T-helper 17 cell (primary cell): ENCODE measurements at regions not wholly inside any gene's neighbourhood (a gene's known extent, or its start where the extent isn't known, plus 50 kb on each side); places are given as distances from the start of the nearest gene placed in this dataset.

Experiments used
- ATAC-seq: fragments of 150-1000 bp; cut with Tn5 transposase; 2 replicates; pipeline ENCODE4 v1.10.0; 2021; ENCODE audit warnings: mild to moderate bottlenecking, moderate library complexity
- DNase-seq, 3 donors: peaks; one replicate each; pipeline versions ENCODE4 v3.0.0 to v3.0.0-alpha.2; 2020 to 2021
- H3K9me3 ChIP-seq: one replicate; pipeline ENCODE4 v1.7.0; 2013; ENCODE audit warnings: low read length, mild to moderate bottlenecking; ENCODE audit not compliant: control insufficient read depth, poor library complexity, severe bottlenecking
- H3K27ac Mint-ChIP-seq: one replicate; pipeline ENCODE4 v1.8.0; 2022; ENCODE audit warnings: mild to moderate bottlenecking, moderate library complexity, mixed read lengths
- H3K27me3 Mint-ChIP-seq: one replicate; pipeline ENCODE4 v1.8.0; 2022; ENCODE audit warnings: mixed read lengths
- H3K36me3 Mint-ChIP-seq: one replicate; pipeline ENCODE4 v1.8.0; 2022; ENCODE audit warnings: low read depth, mixed read lengths
- H3K4me1 Mint-ChIP-seq: one replicate; pipeline ENCODE4 v1.8.0; 2022; ENCODE audit warnings: mild to moderate bottlenecking, mixed read lengths
- H3K4me3 Mint-ChIP-seq: one replicate; pipeline ENCODE4 v1.8.0; 2022; ENCODE audit warnings: mild to moderate bottlenecking, moderate library complexity, mixed read lengths

DNA sequence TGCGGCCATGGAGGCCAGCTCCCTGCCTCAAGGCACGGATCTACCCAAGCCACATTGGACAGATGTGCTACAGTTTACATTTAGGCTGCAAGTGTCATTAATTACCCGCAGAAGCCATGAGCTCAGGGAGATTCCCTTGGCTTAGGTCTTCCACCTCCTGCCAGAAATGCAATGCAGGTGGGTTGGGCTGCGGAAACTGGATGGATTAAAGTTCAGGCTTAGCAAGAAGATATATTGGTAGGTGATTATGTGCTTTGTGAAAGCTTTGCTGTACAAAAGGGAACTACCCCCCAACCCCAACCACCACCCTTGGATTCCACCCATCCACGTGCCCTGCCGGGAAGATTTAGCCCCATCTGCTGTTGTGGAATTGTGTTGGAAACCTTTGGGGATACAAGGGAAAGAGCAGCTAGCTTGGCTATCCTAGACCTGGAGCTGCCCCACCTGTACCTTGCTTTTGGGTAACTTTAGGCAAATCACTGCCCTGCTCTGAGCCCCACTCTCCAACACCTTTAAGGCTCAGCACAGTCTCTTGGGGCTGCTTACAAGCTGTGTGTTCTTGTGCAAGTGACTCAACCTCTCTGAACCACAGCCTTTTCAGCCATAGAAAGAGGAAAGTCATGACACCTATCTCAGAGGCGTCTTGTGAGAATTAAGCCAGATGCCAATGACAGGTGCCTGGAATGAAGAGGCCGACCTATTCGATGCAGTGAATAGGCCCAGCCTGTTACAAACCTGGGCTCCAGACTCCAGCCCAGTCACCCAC is 141.6 kb upstream of the GLI2 start:
- Mint-ChIP-seq H3K4me3 (no peak overlapping the region), H3K4me1 (peaks cover 2% of the 10 kb centered on the region), H3K27ac (no peak overlapping the region), H3K36me3 (no peaks in the 10 kb centered on the region), H3K27me3 (peaks cover 50% of the 10 kb centered on the region)
- no peak for DNase-seq
- ATAC-seq: no peak
- no peaks in the 10 kb centered on the region for H3K9me3 ChIP-seq

DNA sequence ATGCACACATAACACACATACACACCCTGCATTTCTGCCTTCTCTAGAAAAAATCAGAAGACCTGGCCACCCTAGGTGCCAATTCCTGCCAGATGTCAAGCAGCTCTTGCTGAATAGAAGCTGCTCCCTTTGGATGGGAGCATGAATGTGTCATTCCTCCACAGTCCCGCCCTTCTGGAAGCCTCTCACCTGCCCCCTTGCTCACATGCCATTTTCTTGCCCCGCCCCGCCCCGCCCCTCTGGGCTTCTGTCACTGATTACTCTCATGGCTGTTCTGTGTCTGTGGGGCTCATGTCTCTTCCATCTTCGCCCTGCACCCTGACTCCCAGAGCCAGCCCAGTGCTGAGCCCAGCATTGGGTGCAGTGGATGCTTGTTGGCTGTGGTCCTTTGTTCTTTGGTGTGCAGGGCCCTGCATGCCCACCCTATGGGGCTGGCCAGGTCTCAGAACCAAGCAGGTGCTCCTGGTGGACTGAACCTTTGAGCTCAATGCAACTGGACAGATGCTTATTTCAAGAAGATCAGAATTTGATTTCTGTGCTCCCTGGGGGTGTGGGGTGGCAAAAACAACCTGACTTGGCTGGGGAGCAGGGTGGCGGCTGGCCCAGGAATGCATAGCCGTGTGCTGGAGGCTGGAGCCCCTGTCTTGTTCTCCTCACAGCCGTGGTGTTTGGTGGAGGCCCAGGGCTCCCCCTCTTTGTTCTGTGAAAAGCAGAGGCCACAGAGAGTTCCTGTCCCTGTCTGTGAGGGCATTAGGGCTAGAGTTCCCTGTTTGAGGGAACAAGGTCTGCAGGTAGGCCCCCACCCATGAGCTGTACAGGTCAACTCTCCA is 140.6 kb upstream of the GLI2 start:
- no peaks in the 10 kb centered on the region for H3K9me3 ChIP-seq
- Mint-ChIP-seq H3K4me3 (no peak overlapping the region), H3K27ac (no peak overlapping the region), H3K36me3 (no peaks in the 10 kb centered on the region), H3K4me1 (peaks cover 2% of the 10 kb centered on the region), H3K27me3 (peaks cover 41% of the 10 kb centered on the region)
- DNase-seq (no peak), ATAC-seq (no peak)

DNA sequence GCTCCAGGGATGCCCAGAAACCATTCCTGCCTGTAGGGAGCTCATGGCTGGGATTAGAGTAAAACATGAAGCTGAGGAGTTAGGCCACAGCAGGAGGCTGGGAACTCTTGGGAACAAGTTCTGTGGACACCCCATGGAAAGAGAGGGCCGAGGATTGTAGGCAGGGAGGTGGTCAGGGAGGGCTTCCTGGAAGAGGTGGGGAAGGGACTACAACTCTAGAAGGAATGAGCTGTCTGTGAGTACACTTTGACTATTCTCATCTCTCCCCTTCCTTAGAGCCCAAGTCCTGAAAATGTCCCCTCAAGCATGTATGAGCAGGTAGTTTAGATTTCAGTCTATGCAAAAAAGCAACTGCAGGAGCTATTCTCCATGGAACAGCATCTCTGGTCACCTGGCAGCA is 139.9 kb upstream of the GLI2 start:
- H3K36me3 Mint-ChIP-seq: no peaks in the 10 kb centered on the region
- H3K9me3 ChIP-seq: no peaks in the 10 kb centered on the region
- DNase-seq (no peak), ATAC-seq (no peak)
- H3K27ac Mint-ChIP-seq: no peak overlapping the region
- H3K4me1 Mint-ChIP-seq: peaks cover 2% of the 10 kb centered on the region
- no peak overlapping the region for H3K4me3 Mint-ChIP-seq
- H3K27me3 Mint-ChIP-seq: peaks cover 34% of the 10 kb centered on the region

GRCh38 chr2:120596191-120596811 is 139.4 kb upstream of the GLI2 start:
- Mint-ChIP-seq H3K36me3 (no peaks in the 10 kb centered on the region), H3K27ac (no peak overlapping the region), H3K4me1 (peaks cover 2% of the 10 kb centered on the region), H3K27me3 (peaks cover 32% of the 10 kb centered on the region), H3K4me3 (no peak overlapping the region)
- DNase-seq (no peak), ATAC-seq (no peak)
- H3K9me3 ChIP-seq: no peaks in the 10 kb centered on the region

GRCh38 chr2:120596990-120597594 is 138.6 kb upstream of the GLI2 start:
- H3K4me3 Mint-ChIP-seq: no peak overlapping the region
- no peak overlapping the region for H3K27ac Mint-ChIP-seq
- no peaks in the 10 kb centered on the region for H3K9me3 ChIP-seq
- no peaks in the 10 kb centered on the region for H3K36me3 Mint-ChIP-seq
- peaks cover 24% of the 10 kb centered on the region for H3K27me3 Mint-ChIP-seq
- peaks cover 2% of the 10 kb centered on the region for H3K4me1 Mint-ChIP-seq
- DNase-seq: no peak
- ATAC-seq: no peak

DNA sequence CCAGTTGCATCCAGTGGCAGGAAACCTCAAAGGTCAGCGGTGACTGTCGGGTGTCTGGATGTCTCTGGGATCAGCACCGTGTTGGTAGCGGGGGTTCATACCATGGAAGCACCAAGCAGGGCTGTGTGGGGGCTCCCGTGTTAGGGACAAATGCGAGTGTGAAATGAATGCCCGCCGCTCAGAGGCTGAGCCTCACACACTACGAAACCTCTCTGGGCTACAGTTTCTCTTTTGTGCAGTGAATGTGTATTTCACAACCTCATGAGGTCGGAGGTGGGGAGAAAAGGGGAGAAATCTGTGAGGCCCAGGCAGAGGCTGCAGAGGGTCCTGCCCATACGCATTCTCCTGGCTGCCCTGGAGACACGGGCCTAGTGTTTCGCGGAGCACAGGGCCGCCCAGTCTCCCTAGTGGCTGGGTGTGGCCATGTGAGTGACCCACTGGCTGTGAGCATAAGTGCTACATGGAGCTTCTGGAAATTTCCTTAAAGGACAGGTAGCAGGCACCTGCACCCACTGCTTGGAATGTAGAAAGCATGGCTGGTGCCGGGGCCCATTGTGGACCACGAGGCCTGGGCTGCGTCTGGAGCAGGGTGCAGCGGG is 138.0 kb upstream of the GLI2 start:
- H3K9me3 ChIP-seq: no peaks in the 10 kb centered on the region
- Mint-ChIP-seq H3K27me3 (peaks cover 27% of the 10 kb centered on the region), H3K4me1 (peaks cover 2% of the 10 kb centered on the region), H3K4me3 (no peak overlapping the region), H3K36me3 (no peaks in the 10 kb centered on the region), H3K27ac (no peak overlapping the region)
- ATAC-seq: no peak
- DNase-seq: no peak

- no peaks in the 10 kb centered on the region for H3K36me3 Mint-ChIP-seq
- H3K27me3 Mint-ChIP-seq: peaks cover 22% of the 10 kb centered on the region
Observed at GRCh38 chr2:120598416-120598815, 137.3 kb upstream of the GLI2 start.

DNA sequence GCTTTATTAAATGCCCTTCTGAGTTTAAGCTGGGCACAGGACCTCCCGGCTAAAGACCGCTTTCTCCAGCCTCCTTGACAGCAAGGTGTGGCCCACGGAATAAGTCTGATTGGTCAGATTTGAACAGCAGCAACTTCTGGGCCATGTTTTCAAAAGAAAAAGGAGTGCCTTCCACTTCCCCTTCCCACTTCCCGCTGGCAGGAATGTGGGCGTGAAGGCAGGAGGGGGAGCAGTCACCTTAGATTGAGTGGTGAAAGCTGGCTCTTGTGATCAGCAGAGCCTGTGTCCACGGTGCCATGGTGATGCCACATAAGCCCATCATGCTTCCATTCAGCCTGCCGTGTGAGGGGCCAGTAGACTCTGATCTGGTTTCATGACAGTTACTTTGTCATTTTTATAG is 136.6 kb upstream of the GLI2 start:
- Mint-ChIP-seq H3K36me3 (no peaks in the 10 kb centered on the region), H3K4me3 (no peak overlapping the region), H3K27me3 (peaks cover 26% of the 10 kb centered on the region), H3K4me1 (peaks cover 2% of the 10 kb centered on the region), H3K27ac (no peak overlapping the region)
- ATAC-seq: no peak
- H3K9me3 ChIP-seq: no peaks in the 10 kb centered on the region
- no peak for DNase-seq

More at GRCh38 chr2:120598416-120598815, 137.3 kb upstream of the GLI2 start:
- no peak for DNase-seq
- peaks cover 2% of the 10 kb centered on the region for H3K4me1 Mint-ChIP-seq
- H3K9me3 ChIP-seq: no peaks in the 10 kb centered on the region
- H3K27ac Mint-ChIP-seq: no peak overlapping the region
- no peak overlapping the region for H3K4me3 Mint-ChIP-seq
- no peak for ATAC-seq

DNA sequence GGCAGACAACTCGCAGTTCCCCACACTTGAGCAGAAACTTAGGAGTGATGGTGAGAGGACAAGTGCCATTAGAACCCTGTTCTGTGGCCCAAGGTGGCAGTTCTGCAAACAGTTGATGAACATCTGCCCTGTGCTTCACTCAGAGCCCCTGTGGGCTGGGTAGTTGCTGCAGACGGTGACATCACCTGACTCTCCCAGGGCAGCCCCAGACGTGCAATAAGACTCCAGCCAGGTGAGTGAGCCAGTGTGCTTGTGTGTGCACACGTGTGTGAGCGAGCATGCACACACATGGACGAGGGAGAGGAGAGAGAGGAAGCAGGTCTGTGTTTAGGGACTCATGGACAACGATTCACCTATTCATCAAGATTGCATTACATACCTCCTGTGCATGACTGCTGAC is 136.0 kb upstream of the GLI2 start:
- H3K4me3 Mint-ChIP-seq: no peak overlapping the region
- H3K4me1 Mint-ChIP-seq: peaks cover 2% of the 10 kb centered on the region
- no peaks in the 10 kb centered on the region for H3K36me3 Mint-ChIP-seq
- no peak for ATAC-seq
- DNase-seq: no peak
- peaks cover 26% of the 10 kb centered on the region for H3K27me3 Mint-ChIP-seq
- no peak overlapping the region for H3K27ac Mint-ChIP-seq
- no peaks in the 10 kb centered on the region for H3K9me3 ChIP-seq

- Mint-ChIP-seq H3K27ac (no peak overlapping the region), H3K27me3 (peaks cover 28% of the 10 kb centered on the region), H3K4me1 (peaks cover 2% of the 10 kb centered on the region), H3K4me3 (no peak overlapping the region), H3K36me3 (no peaks in the 10 kb centered on the region)
- no peak for ATAC-seq
- DNase-seq: no peak
- H3K9me3 ChIP-seq: no peaks in the 10 kb centered on the region
Observed at GRCh38 chr2:120600335-120600734, 135.3 kb upstream of the GLI2 start.

DNA sequence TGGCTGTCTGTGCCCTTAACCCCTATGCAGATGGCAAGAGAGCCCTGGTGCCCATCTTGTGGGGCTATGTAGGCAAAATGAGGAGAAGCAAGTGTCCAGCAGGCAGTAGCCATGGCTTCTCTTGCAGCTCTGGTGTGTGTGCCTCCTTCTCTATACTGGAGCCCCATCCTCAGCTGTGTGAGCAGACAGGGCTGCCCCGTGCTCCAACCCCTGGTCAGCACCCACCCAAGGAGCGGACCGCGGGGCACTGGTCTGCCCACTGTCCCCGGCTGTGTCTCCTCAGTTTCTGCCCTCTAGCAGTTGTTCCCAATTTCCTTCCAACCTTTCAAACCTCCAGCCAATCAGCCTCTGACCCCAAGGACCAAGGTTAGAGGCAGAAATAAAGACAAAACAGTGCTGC is 134.9 kb upstream of the GLI2 start:
- no peaks in the 10 kb centered on the region for H3K36me3 Mint-ChIP-seq
- H3K27ac Mint-ChIP-seq: no peak overlapping the region
- H3K4me3 Mint-ChIP-seq: no peak overlapping the region
- H3K9me3 ChIP-seq: no peaks in the 10 kb centered on the region
- peaks cover 3% of the 10 kb centered on the region for H3K4me1 Mint-ChIP-seq
- no peak for ATAC-seq
- DNase-seq: no peak
- H3K27me3 Mint-ChIP-seq: peaks cover 33% of the 10 kb centered on the region

- peaks cover 4% of the 10 kb centered on the region for H3K4me1 Mint-ChIP-seq
- no peaks in the 10 kb centered on the region for H3K36me3 Mint-ChIP-seq
- no peaks in the 10 kb centered on the region for H3K9me3 ChIP-seq
- H3K27ac Mint-ChIP-seq: no peak overlapping the region
- H3K4me3 Mint-ChIP-seq: no peak overlapping the region
- ATAC-seq (no peak), DNase-seq (no peak)
- H3K27me3 Mint-ChIP-seq: peaks cover 28% of the 10 kb centered on the region
Observed at GRCh38 chr2:120601566-120601965, 134.1 kb upstream of the GLI2 start.

DNA sequence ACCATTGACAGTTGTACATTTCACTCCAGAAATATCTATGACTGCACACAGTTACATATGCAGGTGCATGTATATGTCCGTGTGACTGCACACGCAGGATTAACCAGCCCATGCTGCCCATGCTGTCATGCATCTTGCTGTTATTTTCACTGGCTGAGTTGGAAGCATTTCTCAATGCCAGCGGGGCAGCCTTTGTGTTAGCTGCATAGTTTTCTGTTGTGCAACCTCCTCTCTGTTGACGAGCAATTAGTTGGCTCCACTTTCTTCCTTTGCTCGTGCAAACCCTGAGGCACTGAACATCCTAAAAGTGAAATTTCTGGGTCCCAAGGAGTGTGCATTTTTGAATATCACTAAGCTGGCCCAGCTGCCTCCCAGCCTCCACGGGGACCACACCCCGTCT is 133.4 kb upstream of the GLI2 start:
- no peak for ATAC-seq
- peaks cover 28% of the 10 kb centered on the region for H3K27me3 Mint-ChIP-seq
- H3K27ac Mint-ChIP-seq: no peak overlapping the region
- no peaks in the 10 kb centered on the region for H3K9me3 ChIP-seq
- peaks cover 8% of the 10 kb centered on the region for H3K4me1 Mint-ChIP-seq
- no peak overlapping the region for H3K4me3 Mint-ChIP-seq
- no peaks in the 10 kb centered on the region for H3K36me3 Mint-ChIP-seq
- DNase-seq: no peak
